AG04449 (cell line): ENCODE measurements at regions not wholly inside any gene's neighbourhood (a gene's known extent, or its start where the extent isn't known, plus 50 kb on each side); places are given as distances from the start of the nearest gene placed in this dataset.

Experiments used
- CTCF ChIA-PET: fragments of 350-600 bp; formaldehyde crosslinking; extraction: SDS; loops from one replicate; lab custom pipeline; 2021; ENCODE audit warnings: antibody characterized with exemption; lab: Yijun Ruan, JAX
- POLR2A ChIA-PET: fragments of 400-600, 350-600 bp; formaldehyde crosslinking; extraction: SDS; loops from one replicate; lab custom pipeline; 2020; ENCODE audit warnings: antibody characterized with exemption, inconsistent platforms; lab: Yijun Ruan, JAX
- DNase-seq: peaks from one replicate; pipeline ENCODE4 v3.0.0-alpha.2; 2010; ENCODE audit warnings: low read depth, low spot score
- H3K4me3 ChIP-seq: 2 replicates; pipeline ENCODE4 v1.5.1; 2011; ENCODE audit warnings: low read depth, mild to moderate bottlenecking, control low read depth, low read length
- TF ChIP-seq, protein P1 (sequence below): IDR thresholded peaks from one replicate; pipeline ENCODE4 v1.5.1; 2011; ENCODE audit warnings: mild to moderate bottlenecking, moderate library complexity, low read length, control low read depth, inconsistent platforms; ENCODE audit not compliant: insufficient read depth; ENCODE audit errors: missing control alignments

DNA sequence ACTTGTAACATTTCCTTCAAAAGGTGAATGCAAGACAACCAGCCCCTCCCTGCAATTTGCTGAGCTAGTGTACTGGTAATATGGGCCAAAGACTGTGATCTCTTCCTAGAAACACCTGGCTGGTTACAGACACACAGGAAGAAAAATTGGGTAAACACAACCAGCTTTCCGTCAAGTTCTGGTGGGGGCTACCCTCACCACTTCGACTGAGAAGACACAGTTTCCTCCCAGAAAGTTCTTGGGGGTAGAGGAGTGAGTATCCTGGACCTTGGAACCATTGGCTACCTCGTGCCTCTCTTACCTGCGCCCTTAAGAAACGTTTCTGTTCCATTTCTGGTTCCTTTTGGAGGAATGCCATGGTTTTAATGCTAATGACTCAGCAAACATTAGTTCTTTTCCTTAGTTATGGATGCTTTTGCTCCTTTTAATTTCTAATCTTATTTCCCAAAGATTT, 120.9 kb upstream of the DLX2 start:
- ChIA-PET POLR2A (no interaction called here), CTCF (no interaction called here)
- H3K4me3 ChIP-seq: no peak overlapping the region
- TF ChIP-seq, protein P1, sequence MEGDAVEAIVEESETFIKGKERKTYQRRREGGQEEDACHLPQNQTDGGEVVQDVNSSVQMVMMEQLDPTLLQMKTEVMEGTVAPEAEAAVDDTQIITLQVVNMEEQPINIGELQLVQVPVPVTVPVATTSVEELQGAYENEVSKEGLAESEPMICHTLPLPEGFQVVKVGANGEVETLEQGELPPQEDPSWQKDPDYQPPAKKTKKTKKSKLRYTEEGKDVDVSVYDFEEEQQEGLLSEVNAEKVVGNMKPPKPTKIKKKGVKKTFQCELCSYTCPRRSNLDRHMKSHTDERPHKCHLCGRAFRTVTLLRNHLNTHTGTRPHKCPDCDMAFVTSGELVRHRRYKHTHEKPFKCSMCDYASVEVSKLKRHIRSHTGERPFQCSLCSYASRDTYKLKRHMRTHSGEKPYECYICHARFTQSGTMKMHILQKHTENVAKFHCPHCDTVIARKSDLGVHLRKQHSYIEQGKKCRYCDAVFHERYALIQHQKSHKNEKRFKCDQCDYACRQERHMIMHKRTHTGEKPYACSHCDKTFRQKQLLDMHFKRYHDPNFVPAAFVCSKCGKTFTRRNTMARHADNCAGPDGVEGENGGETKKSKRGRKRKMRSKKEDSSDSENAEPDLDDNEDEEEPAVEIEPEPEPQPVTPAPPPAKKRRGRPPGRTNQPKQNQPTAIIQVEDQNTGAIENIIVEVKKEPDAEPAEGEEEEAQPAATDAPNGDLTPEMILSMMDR: no peak
- no peak for DNase-seq

DNA sequence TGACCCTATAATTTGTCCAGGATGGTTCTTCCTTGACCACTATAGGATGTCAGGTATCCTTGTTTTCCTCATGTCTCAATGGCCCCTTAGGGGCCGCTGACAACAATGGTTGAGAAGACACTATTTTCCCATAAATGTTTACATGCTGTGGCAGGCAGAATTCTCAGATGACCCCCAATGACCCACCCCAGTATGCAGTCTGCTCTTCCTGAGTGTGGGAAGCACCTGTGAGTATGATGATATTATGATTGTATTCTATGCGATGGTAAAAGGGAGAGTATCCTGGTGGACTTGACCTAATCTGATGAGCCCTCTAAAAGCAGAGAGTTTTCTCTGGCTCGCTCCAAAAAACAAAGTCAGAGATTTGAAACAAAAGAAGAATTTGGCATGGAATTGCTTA, 123.1 kb upstream of the DLX2 start:
- CTCF ChIA-PET: no interaction called here
- POLR2A ChIA-PET: no interaction called here

DNA sequence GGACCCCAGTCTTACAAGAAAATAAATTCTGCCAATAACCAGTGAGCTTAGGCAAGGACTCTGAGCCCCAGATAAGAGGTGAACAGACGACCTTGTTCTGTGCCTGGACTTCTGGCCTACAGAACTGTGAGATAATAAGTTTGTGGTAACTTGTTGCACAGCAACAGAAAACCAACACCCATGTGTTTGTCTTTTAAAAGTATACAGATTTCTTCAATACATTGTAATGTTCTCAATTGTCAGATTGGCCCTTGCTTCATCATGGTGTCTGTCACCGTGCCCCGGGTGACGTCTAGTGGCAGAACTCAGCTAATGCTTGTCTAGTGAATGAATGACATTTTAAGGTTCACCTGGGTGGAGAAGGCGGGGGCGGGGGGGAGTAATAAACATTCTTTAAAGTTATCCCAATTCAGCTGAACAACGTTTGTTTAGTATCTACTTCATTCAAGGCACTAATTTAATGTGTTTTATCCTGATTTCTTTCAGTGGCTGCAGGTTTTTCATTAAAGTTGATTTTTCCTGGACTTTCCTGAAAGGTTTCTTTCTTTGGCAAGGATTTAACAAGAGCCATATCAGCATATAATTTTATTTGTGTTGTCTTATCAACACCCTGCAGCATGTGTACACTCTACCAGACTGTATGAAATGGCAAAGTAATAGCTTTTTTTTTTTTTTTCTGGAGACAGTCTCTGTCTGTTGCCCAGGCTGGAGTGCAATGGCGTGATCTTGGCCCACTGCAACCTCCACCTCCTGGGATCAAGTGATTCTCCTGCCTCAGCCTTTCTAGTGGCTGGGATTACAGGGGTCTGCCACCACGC, 123.8 kb upstream of the DLX2 start:
- TF ChIP-seq, protein P1: no peak
- H3K4me3 ChIP-seq: no peak overlapping the region
- CTCF ChIA-PET: interaction anchor here (0.9 kb wide), 1 partner anchor 235 kb away, joined by 3 read pairs; no protein-coding TSS in a partner anchor
- DNase-seq: no peak
- POLR2A ChIA-PET: no interaction called here

More for the DNA sequence above, 123.1 kb upstream of the DLX2 start:
- TF ChIP-seq, protein P1: no peak
- no peak overlapping the region for H3K4me3 ChIP-seq
- DNase-seq: no peak

DNA sequence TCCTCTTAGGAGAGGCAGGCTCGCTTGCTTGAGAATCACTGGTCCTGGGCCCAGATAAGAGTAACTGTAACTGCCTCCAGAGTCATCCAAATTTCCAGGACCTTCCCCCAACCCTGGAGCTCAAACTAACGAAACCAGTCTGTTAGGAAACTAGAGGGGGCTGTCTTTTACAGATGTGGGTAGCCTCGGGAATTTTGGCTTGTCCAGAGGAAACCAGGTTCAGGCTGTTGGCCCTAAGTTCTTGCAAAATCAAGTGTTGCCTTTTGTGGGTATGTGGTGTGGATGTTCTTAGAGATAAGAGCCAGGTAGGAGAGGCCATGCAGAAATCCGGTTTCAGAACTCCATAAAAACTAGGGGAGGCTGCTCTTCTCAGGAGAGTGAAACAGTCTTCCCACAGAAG, 125.0 kb upstream of the DLX2 start:
- ChIA-PET POLR2A (interaction anchor here (0.6 kb wide), 1 partner anchor 134 kb away, joined by 3 read pairs; no protein-coding TSS in a partner anchor), CTCF (interaction anchor here (1.0 to 1.1 kb wide), 3 partner anchors 233 to 240 kb away, joined by 3 to 4 read pairs (median 3); no protein-coding TSS in a partner anchor)
- DNase-seq: no peak
- no peak overlapping the region for H3K4me3 ChIP-seq
- TF ChIP-seq, protein P1: no peak

DNA sequence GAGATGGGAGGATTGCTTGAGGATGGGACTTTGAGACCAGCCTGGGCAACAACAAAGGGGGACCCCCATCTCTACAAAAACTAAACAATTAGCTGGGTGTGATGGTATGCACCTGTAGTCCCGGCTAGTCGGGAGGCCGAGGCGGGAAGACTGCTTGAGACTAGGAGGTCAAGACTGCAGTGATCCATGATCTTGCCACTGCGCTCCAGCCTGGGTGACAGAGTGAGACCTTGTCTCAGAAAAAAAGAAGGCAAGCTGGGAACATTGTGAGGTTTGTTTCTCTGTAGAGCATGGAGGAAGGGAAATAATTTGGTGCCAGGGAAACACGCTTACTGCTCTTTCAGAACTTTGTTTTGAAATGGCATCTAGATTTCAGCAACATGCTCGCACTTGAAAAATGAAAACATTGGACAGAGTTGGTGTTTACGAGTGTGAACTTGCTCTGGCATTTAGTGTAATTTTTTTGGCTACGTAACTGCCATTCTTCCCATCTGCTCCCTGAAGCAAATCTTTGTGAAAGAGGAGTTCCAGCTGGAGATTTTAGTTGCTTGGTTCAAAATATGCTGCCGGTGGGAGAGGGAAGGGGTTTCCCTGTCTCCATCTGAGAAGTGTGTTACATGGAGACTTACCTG, 125.6 kb upstream of the DLX2 start:
- DNase-seq: no peak
- TF ChIP-seq, protein P1: no peak
- no peak overlapping the region for H3K4me3 ChIP-seq
- CTCF ChIA-PET: interaction anchor here (1.0 to 1.1 kb wide), 3 partner anchors 232 to 239 kb away, joined by 3 to 4 read pairs (median 3); no protein-coding TSS in a partner anchor
- POLR2A ChIA-PET: no interaction called here

DNA sequence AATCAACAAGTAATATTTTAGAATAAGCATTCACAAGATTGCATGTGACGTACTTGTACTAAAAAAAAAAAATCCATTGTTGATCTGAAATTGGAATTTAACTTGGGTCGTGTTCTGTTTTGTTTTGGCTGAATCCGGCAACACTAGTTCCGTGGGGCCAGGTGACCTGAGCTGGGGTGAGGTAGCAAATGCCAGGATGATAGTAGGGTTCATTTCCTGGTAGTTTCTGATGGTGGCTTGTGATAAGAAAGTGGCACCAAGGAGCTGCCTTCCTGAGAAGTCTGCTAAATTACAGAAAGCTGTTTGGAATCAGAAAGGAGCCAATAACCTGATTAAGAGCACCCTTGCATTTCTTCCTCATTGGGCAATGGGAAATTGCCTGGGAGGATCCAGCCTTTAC, 126.4 kb upstream of the DLX2 start:
- ChIA-PET POLR2A (no interaction called here), CTCF (interaction anchor here (0.6 to 1.8 kb wide), 2 partner anchors 223 to 233 kb away, joined by 3 to 9 read pairs; no protein-coding TSS in a partner anchor)
- no peak for DNase-seq
- no peak overlapping the region for H3K4me3 ChIP-seq
- TF ChIP-seq, protein P1: no peak
